Ectodermal cell (in vitro differentiated cells): ENCODE measurements at regions not wholly inside any gene's neighbourhood (a gene's known extent, or its start where the extent isn't known, plus 50 kb on each side); places are given as distances from the start of the nearest gene placed in this dataset.

ENCODE experiments used
- H3K27ac ChIP-seq: 2 replicates; pipeline ENCODE4 v1.7.0; 2013; ENCODE audit warnings: mild to moderate bottlenecking, low read depth, low read length; ENCODE audit not compliant: insufficient read depth, poor library complexity, severe bottlenecking
- H3K27me3 ChIP-seq: 2 replicates; pipeline ENCODE4 v1.7.0; 2013; ENCODE audit warnings: mild to moderate bottlenecking, low read length; ENCODE audit not compliant: insufficient read depth, control insufficient read depth, poor library complexity, severe bottlenecking
- H3K36me3 ChIP-seq: one replicate; pipeline ENCODE4 v1.7.0; 2013; ENCODE audit warnings: low read length; ENCODE audit not compliant: control insufficient read depth, insufficient read depth
- H3K4me1 ChIP-seq: one replicate; pipeline ENCODE4 v1.7.0; 2013; ENCODE audit warnings: low read length; ENCODE audit not compliant: control insufficient read depth, insufficient read depth
- H3K4me3 ChIP-seq: 2 replicates; pipeline ENCODE4 v1.7.0; 2013; ENCODE audit warnings: low read depth, low read length, control low read depth; ENCODE audit not compliant: insufficient read depth
- H3K9me3 ChIP-seq: 2 replicates; pipeline ENCODE4 v1.7.0; 2013; ENCODE audit warnings: mild to moderate bottlenecking, low read length, moderate library complexity; ENCODE audit not compliant: control insufficient read depth
- WGBS, 2 experiments: methylation state at CpG; one replicate each; pipeline ENCODE4 v1.1.7; 2013; ENCODE audit warnings: missing lambda C conversion rate in 2 of 2; 5-methylcytosine and 5-hydroxymethylcytosine counted together

GRCh38 chr18:77977331-77977730, 727.7 kb downstream of the GALR1 start:
- 91 to 93% methylated on average over 11 of the region's 11 CpGs for WGBS, 2 experiments
- no peak overlapping the region for H3K27ac ChIP-seq
- H3K4me3 ChIP-seq, result no peak overlapping the region
- no peaks in the 10 kb centered on the region for H3K9me3 ChIP-seq
- no peaks in the 10 kb centered on the region for H3K27me3 ChIP-seq
- no peaks in the 10 kb centered on the region for H3K4me1 ChIP-seq
- no peaks in the 10 kb centered on the region for H3K36me3 ChIP-seq

DNA sequence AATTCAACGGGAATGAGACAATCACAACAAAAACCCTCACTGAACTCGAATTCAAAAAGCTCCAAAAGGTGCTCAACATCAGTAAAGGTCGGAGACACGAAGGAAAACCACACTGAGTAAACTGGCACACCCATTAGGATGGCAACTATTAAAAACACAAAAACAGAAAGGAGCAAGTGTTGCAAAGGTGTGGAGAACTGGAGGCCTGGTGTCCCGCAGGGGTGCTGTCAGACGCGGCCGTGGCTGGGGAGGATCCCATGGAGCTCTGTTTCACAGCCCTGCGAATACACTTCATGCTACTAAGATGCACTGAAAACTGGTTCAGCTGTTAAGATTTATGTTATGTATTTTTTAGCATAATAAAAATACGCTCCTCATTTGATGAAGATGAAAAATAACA, 730.6 kb downstream of the GALR1 start:
- WGBS, 2 experiments, result 91 to 93% methylated on average over 9 to 10 of the region's 10 CpGs

DNA sequence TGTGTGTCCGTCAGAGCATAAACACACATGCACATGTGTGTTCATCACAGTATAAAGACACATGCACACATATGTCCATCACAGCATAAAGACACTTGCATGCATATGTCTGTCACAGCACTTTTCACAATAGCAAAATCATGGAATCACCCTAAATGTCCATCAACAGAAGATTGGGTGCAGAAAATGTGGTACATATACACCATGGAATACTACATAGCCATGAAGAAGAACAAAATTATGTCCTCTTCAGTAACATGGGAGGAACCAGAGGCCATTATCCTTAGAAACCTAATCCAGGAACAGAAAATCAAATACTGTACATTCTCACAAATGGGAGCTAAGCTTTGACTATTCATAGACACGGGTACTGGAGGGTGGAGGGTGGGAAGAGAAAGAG, 732.2 kb downstream of the GALR1 start:
- no peaks in the 10 kb centered on the region for H3K27me3 ChIP-seq
- no peaks in the 10 kb centered on the region for H3K4me1 ChIP-seq
- no peak overlapping the region for H3K27ac ChIP-seq
- no peaks in the 10 kb centered on the region for H3K36me3 ChIP-seq
- H3K9me3 ChIP-seq, result no peaks in the 10 kb centered on the region
- WGBS, 2 experiments, result 81 to 95% methylated on average over 1 to 2 of the region's 2 CpGs
- no peak overlapping the region for H3K4me3 ChIP-seq

More for the DNA sequence above, 730.6 kb downstream of the GALR1 start:
- H3K27me3 ChIP-seq, result no peaks in the 10 kb centered on the region
- no peaks in the 10 kb centered on the region for H3K36me3 ChIP-seq
- H3K4me1 ChIP-seq, result no peaks in the 10 kb centered on the region
- H3K27ac ChIP-seq, result no peak overlapping the region
- no peaks in the 10 kb centered on the region for H3K9me3 ChIP-seq
- H3K4me3 ChIP-seq, result no peak overlapping the region

- H3K4me3 ChIP-seq, result no peak overlapping the region
- no peak overlapping the region for H3K27ac ChIP-seq
- WGBS, 2 experiments, result 94 to 95% methylated on average over 10 of the region's 10 CpGs
- no peaks in the 10 kb centered on the region for H3K9me3 ChIP-seq
- H3K36me3 ChIP-seq, result no peaks in the 10 kb centered on the region
- H3K27me3 ChIP-seq, result no peaks in the 10 kb centered on the region
- no peaks in the 10 kb centered on the region for H3K4me1 ChIP-seq
Observed at GRCh38 chr18:77983270-77983669, 733.6 kb downstream of the GALR1 start.

- H3K9me3 ChIP-seq, result no peaks in the 10 kb centered on the region
- H3K27me3 ChIP-seq, result no peaks in the 10 kb centered on the region
- H3K4me3 ChIP-seq, result no peak overlapping the region
- no peaks in the 10 kb centered on the region for H3K36me3 ChIP-seq
- no peaks in the 10 kb centered on the region for H3K4me1 ChIP-seq
- no peak overlapping the region for H3K27ac ChIP-seq
- WGBS, 2 experiments, result 94 to 95% methylated on average over 13 of the region's 14 CpGs
Observed at GRCh38 chr18:77984178-77984577, 734.5 kb downstream of the GALR1 start.

GRCh38 chr18:77984833-77985232, 735.2 kb downstream of the GALR1 start:
- Histone ChIP-seq H3K36me3 (no peaks in the 10 kb centered on the region), H3K27ac (no peak overlapping the region), H3K4me1 (no peaks in the 10 kb centered on the region), H3K9me3 (no peaks in the 10 kb centered on the region), H3K27me3 (no peaks in the 10 kb centered on the region), H3K4me3 (no peak overlapping the region)
- 93 to 94% methylated on average over 8 of the region's 8 CpGs for WGBS, 2 experiments

DNA sequence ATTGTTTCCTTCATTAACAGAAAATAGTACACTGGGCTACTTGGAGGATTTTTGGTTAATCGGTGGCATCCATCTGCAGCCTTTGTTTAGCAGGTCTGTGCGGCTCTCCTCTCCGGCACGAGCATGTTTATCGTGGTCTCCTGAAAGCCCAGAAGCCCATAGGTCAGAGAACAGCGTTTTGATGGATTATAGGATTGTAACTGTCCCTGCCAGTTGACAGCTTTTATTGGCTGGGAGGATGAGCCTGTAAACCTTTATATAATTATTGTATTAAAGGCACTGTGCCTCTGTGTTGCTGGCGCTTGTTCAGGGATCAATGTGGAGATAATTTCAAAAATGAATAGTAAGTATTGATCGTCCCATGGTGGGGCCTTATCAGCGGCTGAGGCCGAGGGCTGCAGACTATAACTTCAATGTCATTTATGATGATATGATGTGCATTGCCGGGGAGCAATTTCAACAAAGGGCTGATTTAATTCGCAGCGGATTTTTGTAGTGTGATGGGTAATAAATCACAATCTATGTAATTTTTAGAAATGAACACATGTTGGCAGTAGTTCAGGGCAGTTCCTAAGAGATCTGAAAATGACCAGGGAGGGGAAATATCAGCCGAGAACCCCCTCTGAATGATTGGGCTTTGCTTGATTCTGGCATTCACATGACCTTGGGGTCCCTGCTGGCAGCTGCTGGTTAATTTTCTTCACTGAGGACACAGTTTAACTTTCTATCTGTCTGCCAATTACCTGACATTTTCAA, 736.1 kb downstream of the GALR1 start:
- Histone ChIP-seq H3K4me3 (no peak overlapping the region), H3K36me3 (no peaks in the 10 kb centered on the region)
- WGBS, 2 experiments, result 93 to 96% methylated on average over 12 to 14 of the region's 14 CpGs

DNA sequence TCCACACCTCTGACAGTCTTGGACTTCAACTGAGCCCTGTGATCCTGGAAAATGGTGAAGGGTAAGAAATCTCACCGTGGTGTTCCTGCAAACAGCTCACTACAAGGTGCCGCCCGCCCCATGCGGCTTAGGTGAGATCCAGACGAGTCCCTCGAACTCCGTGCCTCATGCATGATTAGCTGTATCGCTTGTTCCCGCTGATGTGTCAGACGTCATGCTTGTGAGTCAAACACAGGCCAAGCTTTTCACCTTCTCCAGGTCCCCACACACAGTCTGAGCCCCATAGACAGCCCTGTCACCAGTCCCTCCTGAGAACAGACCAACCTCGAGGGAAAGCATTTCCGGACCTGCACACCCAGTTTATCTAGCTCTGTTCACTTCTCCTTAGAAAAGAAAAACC, 740.5 kb downstream of the GALR1 start:
- Histone ChIP-seq H3K4me1 (no peaks in the 10 kb centered on the region), H3K27me3 (no peaks in the 10 kb centered on the region), H3K9me3 (no peaks in the 10 kb centered on the region), H3K36me3 (no peaks in the 10 kb centered on the region), H3K4me3 (no peak overlapping the region), H3K27ac (no peak overlapping the region)
- 93 to 95% methylated on average over 12 of the region's 12 CpGs for WGBS, 2 experiments

More for the DNA sequence above, 736.1 kb downstream of the GALR1 start:
- Histone ChIP-seq H3K27ac (no peak overlapping the region), H3K9me3 (no peaks in the 10 kb centered on the region), H3K4me1 (no peaks in the 10 kb centered on the region), H3K27me3 (no peaks in the 10 kb centered on the region)

GRCh38 chr18:77990901-77991300, 741.3 kb downstream of the GALR1 start:
- H3K27me3 ChIP-seq, result no peaks in the 10 kb centered on the region
- no peak overlapping the region for H3K4me3 ChIP-seq
- H3K9me3 ChIP-seq, result no peaks in the 10 kb centered on the region
- H3K36me3 ChIP-seq, result no peaks in the 10 kb centered on the region
- H3K4me1 ChIP-seq, result no peaks in the 10 kb centered on the region
- 94 to 98% methylated on average over 12 of the region's 13 CpGs for WGBS, 2 experiments
- no peak overlapping the region for H3K27ac ChIP-seq

DNA sequence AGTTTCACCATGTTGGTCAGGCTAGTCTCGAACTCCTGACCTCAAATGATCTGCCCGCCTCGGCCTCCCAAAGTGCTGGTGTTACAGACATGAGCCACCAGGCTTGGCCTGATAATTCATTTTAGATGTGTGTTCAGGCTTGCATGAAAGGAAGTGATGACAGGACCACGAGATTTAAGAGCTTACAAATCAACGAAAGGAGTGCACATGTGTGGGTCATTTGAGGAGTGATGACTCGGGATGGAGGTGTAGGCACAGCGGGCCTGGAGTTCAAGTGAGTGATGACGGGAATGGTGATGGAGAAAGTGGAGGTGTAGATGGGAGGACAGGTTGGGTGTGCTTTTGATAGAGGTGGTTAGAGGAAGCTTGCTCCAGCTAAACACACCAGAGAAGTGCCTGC, 742.4 kb downstream of the GALR1 start:
- no peaks in the 10 kb centered on the region for H3K36me3 ChIP-seq
- H3K4me3 ChIP-seq, result no peak overlapping the region
- no peak overlapping the region for H3K27ac ChIP-seq
- no peaks in the 10 kb centered on the region for H3K27me3 ChIP-seq
- no peaks in the 10 kb centered on the region for H3K4me1 ChIP-seq
- WGBS, 2 experiments, result 95 to 96% methylated on average over 8 of the region's 8 CpGs
- H3K9me3 ChIP-seq, result no peaks in the 10 kb centered on the region
